ENCODE measurements at regions not wholly inside any gene's neighbourhood (a gene's known extent, or its start where the extent isn't known, plus 50 kb on each side); places are given as distances from the start of the nearest gene placed in this dataset.

DNA sequence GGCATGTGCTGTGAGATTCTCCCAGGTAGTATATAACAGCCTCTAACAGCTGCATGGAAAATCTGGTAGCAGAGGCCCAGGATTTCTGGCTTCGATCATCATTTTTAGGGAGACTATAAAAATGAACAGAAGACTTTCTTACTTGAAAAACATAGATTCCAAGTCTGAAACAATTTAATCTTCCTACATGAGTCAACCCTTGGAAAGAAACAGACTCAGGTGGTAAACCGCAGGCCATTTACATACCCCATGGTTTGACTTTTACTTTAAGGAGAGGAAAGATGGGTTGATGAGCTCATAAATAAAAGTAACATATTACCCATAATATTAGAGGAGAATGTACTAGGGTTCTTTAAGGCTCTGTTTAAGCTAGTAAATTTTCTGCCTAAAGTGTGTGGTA, 121.6 kb downstream of the CYSLTR2 start:
- peaks cover 7% of the 10 kb centered on the region for H3K4me1 Mint-ChIP-seq (ENCODE audit: unreplicated experiment)
- TF ChIP-seq CTCF (conservative IDR thresholded peaks at IDR 0.05), result no peak

GRCh38 chr13:48775804-48776203, 122.1 kb downstream of the CYSLTR2 start:
- TF ChIP-seq CTCF (conservative IDR thresholded peaks at IDR 0.05), result no peak
- Mint-ChIP-seq H3K4me1 (ENCODE audit: unreplicated experiment) (peaks cover 7% of the 10 kb centered on the region), H3K27me3 (no peaks in the 10 kb centered on the region), H3K27ac (no peak overlapping the region), H3K4me3 (no peak overlapping the region), H3K36me3 (no peaks in the 10 kb centered on the region), H3K9me3 (peaks cover 5% of the 10 kb centered on the region)
- no peak for DNase-seq (ENCODE audit: extremely low spot score, unreplicated experiment)

More for the DNA sequence above, 121.6 kb downstream of the CYSLTR2 start:
- no peak for DNase-seq (ENCODE audit: extremely low spot score, unreplicated experiment)
- Mint-ChIP-seq H3K36me3 (no peaks in the 10 kb centered on the region), H3K4me3 (no peak overlapping the region), H3K9me3 (peaks cover 5% of the 10 kb centered on the region), H3K27me3 (no peaks in the 10 kb centered on the region), H3K27ac (no peak overlapping the region)

GRCh38 chr13:48776401-48776800, 122.7 kb downstream of the CYSLTR2 start:
- peaks cover 7% of the 10 kb centered on the region for H3K4me1 Mint-ChIP-seq (ENCODE audit: unreplicated experiment)
- no peak for DNase-seq (ENCODE audit: extremely low spot score, unreplicated experiment)
- no peaks in the 10 kb centered on the region for H3K36me3 Mint-ChIP-seq
- TF ChIP-seq CTCF (conservative IDR thresholded peaks at IDR 0.05), result no peak
- H3K9me3 Mint-ChIP-seq, result peaks cover 5% of the 10 kb centered on the region
- H3K4me3 Mint-ChIP-seq, result no peak overlapping the region
- no peaks in the 10 kb centered on the region for H3K27me3 Mint-ChIP-seq
- H3K27ac Mint-ChIP-seq, result no peak overlapping the region

GRCh38 chr13:48778610-48779009, 124.9 kb downstream of the CYSLTR2 start:
- H3K4me1 Mint-ChIP-seq (ENCODE audit: unreplicated experiment), result peaks cover under 1% of the 10 kb centered on the region
- no peak overlapping the region for H3K27ac Mint-ChIP-seq
- no peak overlapping the region for H3K4me3 Mint-ChIP-seq
- H3K27me3 Mint-ChIP-seq, result no peaks in the 10 kb centered on the region
- TF ChIP-seq CTCF (conservative IDR thresholded peaks at IDR 0.05), result no peak
- DNase-seq (ENCODE audit: extremely low spot score, unreplicated experiment), result no peak
- H3K9me3 Mint-ChIP-seq, result peaks cover 9% of the 10 kb centered on the region
- H3K36me3 Mint-ChIP-seq, result no peaks in the 10 kb centered on the region

DNA sequence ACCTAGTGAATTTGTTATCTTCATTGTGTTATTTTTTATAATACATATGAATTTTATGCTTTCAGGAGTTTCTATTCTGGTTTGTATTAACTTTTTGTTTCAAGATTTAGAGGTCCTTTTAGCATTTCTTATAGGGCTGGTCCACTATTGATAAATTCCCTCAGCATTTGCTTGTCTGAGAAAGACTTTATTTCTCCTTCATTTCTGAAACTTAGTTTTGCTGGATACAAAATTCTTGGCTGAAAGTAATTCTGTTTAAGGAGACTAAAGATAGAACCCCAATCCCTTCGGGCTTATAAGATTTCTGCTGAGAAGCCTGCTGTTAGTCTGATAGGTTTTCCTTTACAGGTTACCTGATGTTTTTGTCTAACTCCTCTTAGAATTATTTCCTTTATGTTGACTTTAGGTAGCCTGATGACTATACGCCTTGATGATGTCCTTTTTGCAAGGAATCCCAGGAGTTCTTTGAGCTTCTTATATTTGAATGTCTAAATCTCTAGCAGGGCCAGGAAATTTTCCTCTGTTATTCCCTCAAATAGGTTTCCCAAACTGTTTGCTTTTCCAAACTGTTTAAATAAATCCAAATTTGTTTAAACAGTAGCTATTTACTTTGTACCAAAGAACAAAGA, 127.1 kb downstream of the CYSLTR2 start:
- TF ChIP-seq CTCF (conservative IDR thresholded peaks at IDR 0.05), result no peak
- H3K4me3 Mint-ChIP-seq, result no peak overlapping the region
- no peak for DNase-seq (ENCODE audit: extremely low spot score, unreplicated experiment)
- H3K27me3 Mint-ChIP-seq, result no peaks in the 10 kb centered on the region
- H3K36me3 Mint-ChIP-seq, result no peaks in the 10 kb centered on the region
- peaks cover 1% of the 10 kb centered on the region for H3K4me1 Mint-ChIP-seq (ENCODE audit: unreplicated experiment)
- peaks cover 9% of the 10 kb centered on the region for H3K9me3 Mint-ChIP-seq
- H3K27ac Mint-ChIP-seq, result no peak overlapping the region

DNA sequence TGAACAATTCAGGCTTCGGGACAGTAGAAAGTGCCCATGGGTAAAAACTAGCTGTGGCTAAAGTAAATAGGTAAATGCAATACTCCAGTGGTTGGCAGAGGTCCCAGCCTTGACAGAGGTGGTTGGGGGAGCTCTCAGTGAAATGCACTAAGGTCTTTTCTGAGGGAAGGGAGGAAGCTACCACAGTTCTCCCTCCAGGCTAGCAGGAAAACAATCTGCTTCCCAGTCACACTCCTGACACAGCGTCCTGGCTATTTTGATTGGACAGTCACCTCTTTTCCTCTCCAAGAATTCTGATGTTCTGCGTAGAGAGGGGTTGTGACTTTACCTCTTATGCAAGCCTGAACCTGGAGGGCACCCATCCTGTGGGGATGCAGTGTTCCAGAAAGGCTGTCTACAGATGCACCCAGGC, 128.7 kb downstream of the CYSLTR2 start:
- no peak for DNase-seq (ENCODE audit: extremely low spot score, unreplicated experiment)

More for the DNA sequence above, 128.7 kb downstream of the CYSLTR2 start:
- no peaks in the 10 kb centered on the region for H3K36me3 Mint-ChIP-seq
- TF ChIP-seq CTCF (conservative IDR thresholded peaks at IDR 0.05), result no peak
- no peak overlapping the region for H3K27ac Mint-ChIP-seq
- H3K27me3 Mint-ChIP-seq, result no peaks in the 10 kb centered on the region
- peaks cover 6% of the 10 kb centered on the region for H3K4me1 Mint-ChIP-seq (ENCODE audit: unreplicated experiment)
- H3K4me3 Mint-ChIP-seq, result no peak overlapping the region
- H3K9me3 Mint-ChIP-seq, result peaks cover 12% of the 10 kb centered on the region
